ENCODE measurements at regions not wholly inside any gene's neighbourhood (a gene's known extent, or its start where the extent isn't known, plus 50 kb on each side); places are given as distances from the start of the nearest gene placed in this dataset.

DNA sequence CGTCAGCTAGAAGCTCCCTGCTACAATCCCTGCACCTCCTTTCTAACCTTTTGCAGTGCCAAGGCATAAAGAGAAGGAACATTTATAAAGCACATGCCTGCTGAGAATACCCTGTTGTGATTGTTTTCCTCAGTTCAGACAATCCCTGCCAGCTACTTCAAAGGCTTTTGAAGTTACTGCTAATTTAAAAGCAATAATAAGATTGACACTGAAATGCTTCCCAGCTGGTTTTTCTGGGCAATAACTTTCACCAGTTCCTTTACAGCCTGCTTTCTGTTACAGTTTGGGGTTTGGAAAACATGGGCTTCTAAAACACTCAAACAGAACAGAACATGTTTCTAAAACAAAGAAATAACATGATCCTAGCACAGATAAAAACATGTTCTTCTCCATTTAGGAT lies 232.3 kb upstream of the CPEB2 start:
- Mint-ChIP-seq H3K27ac (no peak overlapping the region), H3K27me3 (no peaks in the 10 kb centered on the region), H3K9me3 (no peaks in the 10 kb centered on the region), H3K36me3 (ENCODE audit: low read depth) (no peaks in the 10 kb centered on the region), H3K4me3 (no peak overlapping the region), H3K4me1 (ENCODE audit: low read depth) (peaks cover 20% of the 10 kb centered on the region)
- intact Hi-C loops (cut with micrococcal nuclease) = no loop called here

DNA sequence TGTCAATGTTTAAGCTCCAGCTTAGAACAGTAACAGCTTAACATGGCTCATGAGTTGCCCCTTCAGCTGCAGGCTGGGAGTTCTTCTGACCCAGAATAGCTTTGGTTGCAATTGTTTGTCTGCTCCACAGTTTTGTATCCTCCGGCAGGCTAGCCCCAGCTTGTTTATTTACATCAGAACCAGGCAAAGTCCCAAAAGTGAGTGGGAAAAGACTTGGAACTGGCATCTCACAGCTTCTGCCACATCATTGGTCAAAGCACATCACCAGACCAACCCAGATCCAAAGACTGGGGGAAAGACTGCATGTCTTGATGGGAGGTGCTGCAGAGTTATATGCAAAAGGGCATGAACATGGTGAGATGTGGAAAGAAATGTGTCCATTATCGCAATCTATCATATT lies 231.2 kb upstream of the CPEB2 start:
- intact Hi-C loops (cut with micrococcal nuclease) = no loop called here
- Mint-ChIP-seq H3K36me3 (ENCODE audit: low read depth) (no peaks in the 10 kb centered on the region), H3K9me3 (no peaks in the 10 kb centered on the region), H3K27ac (no peak overlapping the region), H3K4me3 (no peak overlapping the region), H3K4me1 (ENCODE audit: low read depth) (peaks cover 20% of the 10 kb centered on the region), H3K27me3 (no peaks in the 10 kb centered on the region)

DNA sequence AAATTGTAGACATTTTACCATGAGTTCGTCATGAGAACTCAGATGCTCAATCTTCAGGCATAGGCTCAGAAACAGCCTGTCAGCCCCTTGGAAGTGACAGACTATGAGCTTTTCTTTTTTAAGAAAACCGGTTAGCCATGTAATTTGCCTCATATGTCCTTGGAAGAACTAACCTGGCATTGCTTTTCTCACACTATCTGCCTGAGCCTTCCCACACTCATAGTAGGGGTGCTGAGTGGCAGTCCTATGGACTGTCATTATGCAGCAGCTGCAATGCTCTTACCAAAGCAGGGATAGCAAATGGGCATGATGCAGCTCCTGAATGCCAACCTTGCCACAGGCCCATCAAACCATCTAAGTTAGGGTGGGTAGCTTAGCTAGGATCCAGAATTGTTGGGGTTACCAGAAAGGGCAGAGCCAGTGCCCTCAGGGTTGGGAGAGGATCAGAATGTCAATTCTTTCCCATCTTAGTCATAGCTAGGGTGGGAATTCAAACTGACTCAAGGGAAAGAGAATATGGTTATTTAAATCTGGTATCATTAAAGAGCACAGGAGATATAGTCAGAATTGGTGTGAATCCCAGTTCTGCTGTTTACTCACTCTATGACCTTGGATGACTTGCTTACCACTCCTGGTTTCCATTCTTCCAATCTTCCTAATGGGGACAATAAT lies 230.6 kb upstream of the CPEB2 start:
- H3K9me3 Mint-ChIP-seq = no peaks in the 10 kb centered on the region
- H3K27me3 Mint-ChIP-seq = no peaks in the 10 kb centered on the region
- intact Hi-C loops (cut with micrococcal nuclease) = no loop called here
- H3K4me3 Mint-ChIP-seq = no peak overlapping the region
- no peaks in the 10 kb centered on the region for H3K36me3 Mint-ChIP-seq (ENCODE audit: low read depth)
- H3K27ac Mint-ChIP-seq = no peak overlapping the region
- H3K4me1 Mint-ChIP-seq (ENCODE audit: low read depth) = peaks cover 17% of the 10 kb centered on the region

DNA sequence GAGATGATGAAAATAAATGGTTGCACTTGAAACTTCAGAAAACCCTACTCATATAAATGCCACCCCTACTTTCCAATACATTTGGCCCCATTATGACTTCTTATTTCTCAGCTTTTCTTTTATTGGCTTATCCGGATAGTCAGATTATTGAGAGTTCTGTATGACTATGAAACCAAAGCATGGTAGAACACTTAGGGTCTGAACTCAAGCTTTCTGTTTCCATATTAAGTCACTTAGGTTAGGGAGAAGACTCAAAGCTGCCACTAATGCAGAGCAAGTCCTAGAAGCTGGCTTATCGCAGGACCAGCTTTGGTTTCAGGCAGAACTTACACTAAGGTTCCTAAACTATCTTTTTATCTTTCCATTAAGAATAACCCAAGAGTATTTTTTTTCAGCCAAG lies 229.9 kb upstream of the CPEB2 start:
- Mint-ChIP-seq H3K4me3 (no peak overlapping the region), H3K9me3 (no peaks in the 10 kb centered on the region), H3K27ac (no peak overlapping the region), H3K36me3 (ENCODE audit: low read depth) (no peaks in the 10 kb centered on the region), H3K27me3 (no peaks in the 10 kb centered on the region), H3K4me1 (ENCODE audit: low read depth) (peaks cover 10% of the 10 kb centered on the region)
- intact Hi-C loops (cut with micrococcal nuclease) = no loop called here

DNA sequence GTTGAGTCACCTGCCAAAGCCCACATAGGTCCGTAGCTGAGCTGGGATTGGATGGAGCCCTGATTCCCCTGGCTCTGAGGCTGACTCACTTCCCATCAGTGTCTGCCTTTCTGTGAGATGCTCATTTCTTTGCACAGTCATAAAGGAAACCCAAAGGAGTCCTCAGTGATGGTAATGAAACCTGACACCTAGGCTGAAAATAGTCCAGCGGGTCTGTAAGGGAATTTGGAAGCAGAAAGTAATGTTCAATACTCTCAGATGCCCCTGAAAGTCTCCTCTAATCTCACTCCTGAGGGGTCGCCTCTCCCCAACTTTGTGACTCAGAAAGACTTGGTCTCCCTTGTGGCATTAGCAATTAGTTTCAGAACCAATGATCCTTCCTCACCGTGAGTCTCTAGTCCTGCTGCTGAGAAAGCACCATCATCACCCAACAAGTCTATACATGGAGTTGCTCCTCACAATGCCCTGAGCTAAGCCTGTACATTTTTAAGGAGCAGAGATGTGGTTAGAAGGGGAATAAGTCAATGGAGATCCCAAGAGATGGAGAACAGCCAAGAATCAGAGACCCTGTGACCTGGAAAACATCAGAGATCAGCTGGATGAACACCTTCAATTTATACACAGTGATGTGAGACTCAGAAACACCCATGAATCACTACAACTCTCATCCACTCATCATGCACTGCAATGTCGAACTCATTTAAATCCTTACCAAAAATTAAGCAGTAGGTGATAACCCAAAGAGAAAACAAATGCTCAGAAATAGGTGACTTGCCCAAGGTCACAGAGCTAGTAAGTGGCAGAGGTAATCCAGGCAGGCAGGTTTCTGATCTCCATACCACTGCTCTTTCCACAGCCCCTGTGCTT lies 219.0 kb upstream of the CPEB2 start:
- H3K36me3 Mint-ChIP-seq (ENCODE audit: low read depth) = no peaks in the 10 kb centered on the region
- intact Hi-C loops (cut with micrococcal nuclease) = no loop called here
- H3K27ac Mint-ChIP-seq = no peak overlapping the region
- peaks cover 3% of the 10 kb centered on the region for H3K27me3 Mint-ChIP-seq
- no peaks in the 10 kb centered on the region for H3K9me3 Mint-ChIP-seq
- H3K4me1 Mint-ChIP-seq (ENCODE audit: low read depth) = no peaks in the 10 kb centered on the region
- no peak overlapping the region for H3K4me3 Mint-ChIP-seq

DNA sequence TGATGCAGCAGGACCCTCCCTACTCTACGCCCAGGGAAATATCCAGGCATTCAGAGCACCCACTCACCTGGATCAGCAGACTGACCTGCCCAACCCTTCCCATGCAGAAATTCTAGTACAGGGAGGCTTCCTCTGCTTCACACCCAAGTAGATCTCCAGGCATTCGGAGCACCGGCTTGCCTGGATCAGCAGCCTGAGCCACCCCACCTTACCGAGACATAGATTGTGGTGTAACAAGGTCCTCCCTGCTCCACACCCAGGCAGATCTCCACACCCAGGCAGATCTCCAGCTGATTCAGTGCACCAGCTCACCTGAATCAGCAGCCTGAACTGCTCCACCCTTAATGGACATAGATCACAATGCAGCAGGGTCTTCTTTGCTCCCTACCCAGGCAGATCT lies 215.1 kb upstream of the CPEB2 start:
- H3K27me3 Mint-ChIP-seq = peaks cover 5% of the 10 kb centered on the region
- intact Hi-C loops (cut with micrococcal nuclease) = no loop called here
- H3K36me3 Mint-ChIP-seq (ENCODE audit: low read depth) = no peaks in the 10 kb centered on the region
- no peaks in the 10 kb centered on the region for H3K9me3 Mint-ChIP-seq
- no peak overlapping the region for H3K4me3 Mint-ChIP-seq
- no peak overlapping the region for H3K27ac Mint-ChIP-seq
- no peaks in the 10 kb centered on the region for H3K4me1 Mint-ChIP-seq (ENCODE audit: low read depth)

DNA sequence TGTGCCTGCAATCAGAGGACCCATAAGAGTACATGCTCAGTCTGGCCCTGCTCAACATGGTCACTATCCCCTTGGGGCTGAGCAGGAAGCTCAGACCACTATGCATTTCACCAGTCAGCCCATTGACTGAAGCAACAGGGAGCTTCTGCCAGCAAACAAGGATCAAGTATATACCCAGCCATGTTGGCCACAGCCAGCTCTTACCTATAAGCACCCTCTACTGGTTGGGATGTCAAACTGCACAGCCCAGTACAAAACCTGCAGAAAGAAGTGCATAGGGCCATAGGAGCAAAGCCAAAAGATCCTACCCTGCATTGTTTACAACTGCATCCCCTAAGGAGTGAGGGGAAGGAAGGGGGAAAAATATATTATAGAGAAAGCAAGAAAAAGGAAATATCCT lies 214.4 kb upstream of the CPEB2 start:
- intact Hi-C loops (cut with micrococcal nuclease) = loop anchor here (1.0 kb wide), 1 partner anchor 1132 kb away; no protein-coding TSS in a partner anchor
- Mint-ChIP-seq H3K27ac (no peak overlapping the region), H3K4me3 (no peak overlapping the region), H3K9me3 (no peaks in the 10 kb centered on the region), H3K4me1 (ENCODE audit: low read depth) (no peaks in the 10 kb centered on the region), H3K27me3 (peaks cover 9% of the 10 kb centered on the region), H3K36me3 (ENCODE audit: low read depth) (no peaks in the 10 kb centered on the region)

DNA sequence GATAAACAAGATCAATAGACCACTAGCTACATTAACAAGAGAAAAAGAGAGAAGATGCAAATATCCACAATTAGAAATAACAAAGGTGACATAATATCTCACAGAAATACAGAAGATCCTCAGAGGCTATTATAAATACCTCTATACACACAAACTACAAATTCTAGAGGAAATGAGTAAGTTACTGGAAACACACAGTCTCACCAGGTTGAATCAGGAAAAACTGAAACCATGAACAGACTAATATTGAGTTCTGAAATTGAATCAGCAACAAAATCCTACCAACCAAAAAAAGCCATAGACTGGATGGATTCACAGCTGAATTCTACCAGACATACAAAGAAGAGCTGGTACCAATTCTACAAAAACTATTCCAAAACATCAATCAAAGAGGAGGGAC lies 211.8 kb upstream of the CPEB2 start:
- Mint-ChIP-seq H3K9me3 (peaks cover 24% of the 10 kb centered on the region), H3K27ac (no peak overlapping the region), H3K4me1 (ENCODE audit: low read depth) (no peaks in the 10 kb centered on the region), H3K36me3 (ENCODE audit: low read depth) (no peaks in the 10 kb centered on the region), H3K4me3 (no peak overlapping the region), H3K27me3 (peaks cover 5% of the 10 kb centered on the region)
- intact Hi-C loops (cut with micrococcal nuclease) = no loop called here

DNA sequence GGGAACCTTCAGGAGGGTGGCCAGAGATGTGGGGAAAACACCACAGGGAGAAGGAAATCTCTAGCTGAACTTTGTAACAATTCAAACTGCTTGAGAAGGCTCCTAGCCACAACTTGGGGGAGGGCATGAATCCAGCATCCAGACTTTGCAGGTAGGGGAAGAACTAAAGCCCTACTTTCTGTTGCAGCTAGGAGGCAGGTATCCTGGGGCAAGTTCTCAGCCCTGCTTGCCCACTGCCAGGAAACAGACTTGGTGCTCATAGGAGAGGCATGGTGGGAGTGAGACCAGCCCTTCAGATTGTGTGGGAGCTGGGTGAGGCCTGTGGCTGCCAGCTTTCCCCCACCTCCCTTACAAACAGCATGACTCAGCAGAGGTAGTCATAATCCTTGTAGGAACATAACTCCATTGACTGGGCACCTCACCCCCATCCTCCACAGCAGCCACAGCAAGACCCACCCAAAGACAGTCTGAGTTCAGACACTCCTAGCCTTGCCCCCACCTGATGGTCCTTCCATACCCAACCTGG lies 209.5 kb upstream of the CPEB2 start:
- Mint-ChIP-seq H3K9me3 (peaks cover 32% of the 10 kb centered on the region), H3K4me3 (no peak overlapping the region), H3K36me3 (ENCODE audit: low read depth) (no peaks in the 10 kb centered on the region), H3K4me1 (ENCODE audit: low read depth) (no peaks in the 10 kb centered on the region), H3K27ac (no peak overlapping the region), H3K27me3 (peaks cover 5% of the 10 kb centered on the region)
- intact Hi-C loops (cut with micrococcal nuclease) = no loop called here

DNA sequence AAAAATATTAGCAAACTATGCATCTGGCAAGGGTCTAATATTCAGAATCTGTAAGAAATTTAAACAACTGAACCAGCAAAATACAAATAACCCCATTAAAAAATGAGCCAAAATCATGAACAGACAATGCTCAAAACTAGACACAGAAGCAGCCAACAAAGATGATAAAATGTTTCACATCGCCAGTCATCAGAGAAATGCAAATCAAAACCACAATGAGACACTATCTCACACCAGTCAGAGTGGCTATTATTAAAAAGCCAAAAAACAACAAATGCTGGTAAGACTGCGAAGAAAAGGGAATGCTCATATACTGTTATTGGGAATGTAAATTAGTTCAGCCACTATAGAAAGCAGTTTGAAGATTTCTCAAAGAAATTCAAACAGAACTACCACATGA lies 201.3 kb upstream of the CPEB2 start:
- Mint-ChIP-seq H3K4me3 (no peak overlapping the region), H3K4me1 (ENCODE audit: low read depth) (no peaks in the 10 kb centered on the region), H3K9me3 (peaks cover 30% of the 10 kb centered on the region), H3K36me3 (ENCODE audit: low read depth) (no peaks in the 10 kb centered on the region), H3K27ac (no peak overlapping the region), H3K27me3 (peaks cover 2% of the 10 kb centered on the region)
- intact Hi-C loops (cut with micrococcal nuclease) = no loop called here

DNA sequence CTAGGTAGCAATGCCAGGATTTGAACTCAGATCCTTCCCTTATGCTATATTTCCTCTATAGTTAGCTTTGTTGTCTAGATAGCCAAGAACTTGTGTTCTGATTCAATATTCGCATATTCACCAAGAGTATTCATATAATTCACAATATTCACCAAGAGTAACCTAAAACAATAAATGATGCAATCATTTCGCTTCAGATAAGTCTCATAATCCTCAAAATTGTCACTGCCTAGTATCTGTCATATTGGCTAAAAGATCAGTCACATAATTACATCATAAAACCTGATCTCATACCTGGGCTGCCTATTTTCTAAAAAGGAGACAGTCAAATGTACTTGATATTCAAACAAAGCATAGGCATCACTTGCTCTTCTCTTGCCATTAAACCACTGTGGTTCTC lies 199.7 kb upstream of the CPEB2 start:
- H3K27me3 Mint-ChIP-seq = peaks cover 2% of the 10 kb centered on the region
- peaks cover 26% of the 10 kb centered on the region for H3K9me3 Mint-ChIP-seq
- H3K4me3 Mint-ChIP-seq = no peak overlapping the region
- H3K36me3 Mint-ChIP-seq (ENCODE audit: low read depth) = no peaks in the 10 kb centered on the region
- no peaks in the 10 kb centered on the region for H3K4me1 Mint-ChIP-seq (ENCODE audit: low read depth)
- intact Hi-C loops (cut with micrococcal nuclease) = no loop called here
- H3K27ac Mint-ChIP-seq = no peak overlapping the region

DNA sequence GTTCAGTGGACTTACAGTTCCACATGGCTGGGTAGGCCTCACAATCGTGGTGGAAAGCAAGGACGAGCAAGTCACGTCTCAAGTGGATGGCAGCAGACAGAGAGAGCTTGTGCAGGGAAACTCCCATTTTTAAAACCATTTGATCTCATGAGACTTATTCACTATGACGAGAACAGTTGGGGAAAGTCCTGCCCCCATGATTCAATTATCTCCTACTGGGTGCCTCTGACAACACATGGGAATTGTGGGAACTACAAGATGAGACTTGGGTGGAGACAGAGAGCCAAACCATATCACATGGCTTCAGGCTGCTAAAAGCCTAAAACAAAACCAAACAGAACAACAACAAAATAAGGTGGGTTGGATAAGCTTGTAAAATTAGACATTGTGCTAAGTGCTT lies 194.4 kb upstream of the CPEB2 start:
- Mint-ChIP-seq H3K36me3 (ENCODE audit: low read depth) (no peaks in the 10 kb centered on the region), H3K9me3 (peaks cover 8% of the 10 kb centered on the region), H3K4me3 (no peak overlapping the region), H3K4me1 (ENCODE audit: low read depth) (no peaks in the 10 kb centered on the region), H3K27ac (no peak overlapping the region), H3K27me3 (peaks cover 2% of the 10 kb centered on the region)
- intact Hi-C loops (cut with micrococcal nuclease) = no loop called here

DNA sequence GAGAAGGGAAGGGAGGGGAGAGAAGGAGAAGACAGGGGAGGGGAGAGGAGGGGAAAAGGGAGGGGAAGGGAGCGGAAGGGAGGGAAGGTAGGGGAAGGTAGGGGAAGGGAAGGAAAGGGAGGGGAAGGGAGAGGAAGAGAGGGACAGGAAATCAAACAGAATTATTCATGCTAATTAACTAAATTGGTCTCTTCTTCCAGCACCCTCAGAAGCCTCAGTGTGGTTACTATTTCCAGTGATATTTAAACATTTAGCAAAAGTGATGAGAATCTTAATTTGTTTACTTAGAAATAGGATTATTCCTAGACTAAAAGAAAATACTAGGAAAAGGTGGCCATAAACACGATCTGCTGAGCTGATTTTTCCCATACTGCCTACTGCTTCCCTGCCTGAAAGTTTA lies 193.1 kb upstream of the CPEB2 start:
- no peaks in the 10 kb centered on the region for H3K4me1 Mint-ChIP-seq (ENCODE audit: low read depth)
- intact Hi-C loops (cut with micrococcal nuclease) = no loop called here
- H3K9me3 Mint-ChIP-seq = peaks cover 8% of the 10 kb centered on the region
- no peaks in the 10 kb centered on the region for H3K36me3 Mint-ChIP-seq (ENCODE audit: low read depth)
- no peak overlapping the region for H3K27ac Mint-ChIP-seq
- H3K27me3 Mint-ChIP-seq = peaks cover 2% of the 10 kb centered on the region
- H3K4me3 Mint-ChIP-seq = no peak overlapping the region

DNA sequence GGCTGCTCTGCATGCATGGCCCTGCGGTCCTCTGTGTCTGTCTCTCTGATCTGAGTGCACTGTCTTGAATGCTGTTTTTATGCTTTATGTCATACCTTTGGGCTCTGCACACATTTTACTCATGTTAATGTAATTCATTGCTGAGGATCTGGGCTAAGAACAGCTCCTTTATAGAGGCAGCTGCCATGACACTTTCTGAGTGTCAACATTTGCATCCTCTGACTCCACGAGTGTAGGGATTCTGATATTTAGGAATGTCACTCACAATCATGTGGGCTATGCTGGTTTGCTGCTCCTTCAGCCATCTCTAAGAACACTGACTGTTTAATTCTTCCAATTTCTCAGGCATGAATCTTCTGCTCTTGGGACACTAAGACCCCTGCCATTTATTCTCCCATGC lies 192.2 kb upstream of the CPEB2 start:
- Mint-ChIP-seq H3K9me3 (peaks cover 8% of the 10 kb centered on the region), H3K4me1 (ENCODE audit: low read depth) (no peaks in the 10 kb centered on the region), H3K27ac (no peak overlapping the region), H3K27me3 (no peaks in the 10 kb centered on the region), H3K4me3 (no peak overlapping the region), H3K36me3 (ENCODE audit: low read depth) (no peaks in the 10 kb centered on the region)
- intact Hi-C loops (cut with micrococcal nuclease) = no loop called here

Measured in dendritic cell treated with granulocyte-macrophage colony-stimulating factor and Interleukin-4, amounts not matched to agents 40 ng/mL and 50 ng/mL, for 4 days (primary cell).